Left renal pelvis (tissue), 4 donors: ENCODE measurements at regions not wholly inside any gene's neighbourhood (a gene's known extent, or its start where the extent isn't known, plus 50 kb on each side); places are given as distances from the start of the nearest gene placed in this dataset.

Source experiments
- DNase-seq, 4 donors: peaks; one replicate each; pipeline ENCODE4 v3.0.0-alpha.2; 2013; ENCODE audit warnings: low read depth in 4 of 4, low spot score in 3 of 4

DNA sequence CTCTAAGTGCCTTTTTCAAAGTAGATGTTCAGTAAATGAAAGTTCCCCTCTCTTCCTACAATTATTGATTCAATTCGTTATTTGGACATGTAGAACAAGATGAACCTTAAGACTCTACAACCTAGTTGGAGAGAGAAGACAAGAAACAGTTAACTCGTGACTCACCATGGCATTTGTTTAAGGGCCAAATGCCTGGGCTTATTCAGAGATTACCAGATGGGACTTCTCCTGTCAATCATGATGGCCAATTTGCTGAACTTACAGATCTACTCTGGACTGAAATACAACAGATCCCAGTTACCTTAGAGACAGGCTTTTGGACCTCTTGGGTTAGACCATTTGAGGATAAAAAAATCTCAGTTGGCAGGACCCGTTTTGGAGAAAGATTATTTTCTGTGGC, 93.5 kb downstream of the C1orf94 start:
- DNase-seq = no peak

DNA sequence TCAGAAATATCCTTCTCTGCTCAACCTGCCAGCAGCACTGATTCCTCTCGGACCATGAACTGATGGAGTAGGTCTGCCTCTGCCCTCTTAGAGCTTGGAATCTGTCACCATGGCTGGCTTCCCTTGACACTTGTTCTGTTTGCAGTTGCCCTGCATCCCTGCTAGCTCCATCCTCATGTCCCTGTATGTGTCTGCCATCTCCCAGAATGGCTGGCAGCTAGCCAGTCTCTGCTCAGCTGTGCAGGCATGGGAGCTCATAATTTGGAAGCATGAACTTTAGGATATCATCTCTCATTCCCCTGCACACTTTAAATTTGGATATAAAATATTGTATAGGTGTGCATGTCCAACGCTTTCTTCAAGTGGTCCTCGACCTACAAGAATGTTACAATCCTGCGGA, 95.4 kb downstream of the C1orf94 start:
- DNase-seq = no peak

DNA sequence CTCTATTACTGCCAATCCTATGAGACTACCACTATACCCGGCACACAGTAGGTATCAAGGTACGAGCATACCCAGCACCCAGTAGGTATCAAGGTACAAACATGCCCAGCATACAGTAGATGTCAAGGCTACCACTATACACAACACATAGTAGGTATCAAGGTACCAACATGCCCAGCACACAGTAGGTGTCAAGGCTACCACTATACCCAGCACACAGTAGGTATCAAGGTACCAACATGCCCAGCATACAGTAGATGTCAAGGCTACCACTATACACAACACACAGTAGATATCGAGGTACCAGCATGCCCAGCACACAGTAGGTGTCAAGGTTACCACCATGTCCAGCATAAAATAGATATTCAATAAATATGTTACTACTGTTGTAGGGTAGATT, 98.4 kb downstream of the C1orf94 start:
- DNase-seq = no peak

DNA sequence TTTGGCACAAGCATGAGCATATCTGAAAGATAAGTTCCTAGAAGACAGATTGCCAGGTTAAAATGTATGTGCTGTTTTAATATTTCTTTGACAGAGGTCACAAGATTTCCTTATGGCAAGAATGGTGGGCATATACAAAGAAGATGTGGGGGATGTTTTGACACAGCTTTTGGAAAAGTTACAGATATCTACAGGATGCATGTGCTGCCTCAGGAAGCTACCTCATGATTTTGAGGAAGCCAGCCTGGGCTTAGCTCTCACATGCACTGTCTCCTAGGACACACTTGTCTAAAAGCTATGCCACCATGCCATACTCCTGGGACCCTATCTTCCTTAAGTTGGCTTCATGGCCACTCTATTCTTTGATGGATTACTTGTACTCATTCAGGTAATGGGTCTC, 99.9 kb downstream of the C1orf94 start:
- DNase-seq = no peak

DNA sequence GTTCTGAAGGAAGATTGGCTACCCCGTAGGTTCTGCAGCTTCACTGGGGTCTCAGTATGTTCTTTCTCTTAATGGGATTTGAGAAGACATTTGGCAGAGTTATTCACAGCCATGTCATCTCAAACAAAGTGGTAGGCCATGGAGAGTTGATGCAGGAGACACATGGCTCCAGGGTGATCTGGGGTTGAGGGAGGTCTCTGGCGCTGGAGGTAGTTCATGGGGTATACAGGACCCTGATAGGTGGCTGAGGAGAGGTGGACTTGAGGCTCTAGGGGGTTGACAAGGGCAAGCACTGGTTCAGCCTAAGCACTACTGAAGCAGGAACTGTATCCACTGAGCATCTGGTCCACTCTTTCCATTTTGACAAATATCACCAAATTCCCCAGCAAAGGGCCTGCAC, 100.4 kb downstream of the C1orf94 start:
- DNase-seq = no peak

DNA sequence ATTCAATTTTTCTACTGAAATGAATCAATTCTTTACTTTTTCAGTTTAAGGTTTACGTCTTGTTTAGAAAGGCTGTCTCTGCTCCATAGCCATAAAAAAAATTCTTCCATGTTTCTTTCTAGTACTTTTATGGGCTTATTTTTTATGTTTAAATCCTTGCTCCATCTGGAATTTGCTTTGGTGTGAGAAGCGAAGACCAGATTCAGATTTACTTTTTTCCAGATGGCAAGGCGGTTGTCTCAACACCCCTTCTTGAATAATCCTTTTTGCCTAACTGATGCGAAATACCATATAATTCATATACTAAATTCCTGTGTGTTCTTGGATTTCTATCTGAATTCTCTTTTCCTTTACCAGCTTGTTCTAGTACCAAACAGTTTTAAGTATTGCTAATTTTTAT, 101.5 kb downstream of the C1orf94 start:
- DNase-seq = no peak

DNA sequence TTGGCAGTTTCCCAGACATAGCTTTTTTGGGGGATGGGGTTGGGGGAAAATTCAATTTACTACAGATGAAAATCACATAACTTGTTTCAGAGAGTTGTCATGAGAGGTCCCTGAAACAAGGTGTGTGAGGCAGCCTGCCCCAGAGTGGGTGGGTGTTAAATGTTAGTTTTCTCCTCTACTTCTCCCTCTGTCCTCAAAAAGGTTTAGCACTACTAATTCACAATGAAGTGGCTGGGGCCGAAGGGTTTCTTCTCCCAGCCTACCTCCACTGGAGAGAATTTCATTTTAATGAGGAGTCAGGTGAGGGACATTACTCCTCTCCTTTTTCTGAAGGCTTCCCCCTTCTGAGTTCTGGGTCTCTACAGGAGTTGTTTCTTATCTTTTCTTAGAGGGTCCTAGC, 103.3 kb downstream of the C1orf94 start:
- no peak for DNase-seq

DNA sequence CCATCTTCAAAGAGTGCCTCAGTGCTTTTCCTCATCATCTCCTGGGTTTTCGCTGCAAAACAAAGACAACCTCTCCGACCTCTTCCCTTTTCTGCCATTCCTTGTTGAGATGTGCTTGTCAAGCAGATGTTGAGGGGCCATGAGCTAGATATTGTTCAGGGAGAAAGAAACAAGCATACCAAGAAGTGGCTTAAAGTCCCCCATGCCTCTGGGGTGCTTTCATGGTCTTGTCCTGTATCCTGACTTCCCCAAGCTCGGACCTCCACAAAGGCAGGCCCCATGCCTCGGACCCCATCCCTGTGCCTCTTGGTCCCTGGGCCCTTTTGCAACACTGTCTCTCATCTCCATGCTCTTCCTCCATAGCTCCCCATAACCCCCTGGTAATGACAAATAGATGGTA, 103.8 kb downstream of the C1orf94 start:
- no peak for DNase-seq

DNA sequence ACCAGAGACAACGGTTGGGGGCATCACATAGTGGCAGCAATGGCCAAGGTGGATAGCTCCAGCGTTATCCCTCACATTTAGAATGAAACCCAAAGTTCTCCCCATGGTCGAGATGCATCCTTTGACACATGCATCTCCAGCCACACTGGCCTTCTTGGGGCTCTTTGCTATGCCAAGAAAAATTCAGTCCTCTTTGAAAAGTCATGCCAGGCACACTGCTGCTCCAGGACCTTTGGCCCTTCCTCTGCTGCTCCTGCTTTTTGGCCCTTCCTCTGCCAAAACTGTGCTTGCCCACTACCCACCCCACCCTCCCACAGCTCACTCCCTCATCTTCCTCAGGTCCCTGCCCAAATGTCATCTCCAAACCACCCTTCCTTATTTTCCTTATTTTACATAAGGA, 106.4 kb downstream of the C1orf94 start:
- no peak for DNase-seq

DNA sequence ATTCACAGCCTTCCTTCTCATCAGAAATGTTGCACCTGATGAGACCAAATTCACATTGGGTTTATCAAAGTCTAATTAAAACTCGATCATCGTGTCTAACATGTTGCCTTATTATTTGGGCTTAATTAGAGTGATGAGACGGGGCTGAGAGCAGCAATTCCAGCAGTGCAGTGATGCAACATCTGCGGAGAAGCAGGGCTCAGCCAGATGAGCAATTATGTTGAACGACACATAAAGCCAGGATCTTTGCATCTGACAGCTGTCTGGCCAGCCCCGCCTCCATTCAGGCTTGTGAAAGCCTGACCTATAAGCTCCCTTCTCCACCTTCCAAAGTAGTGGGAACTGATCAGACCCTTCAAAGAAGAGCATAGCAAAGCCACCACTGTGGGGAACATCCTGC, 109.8 kb downstream of the C1orf94 start:
- no peak for DNase-seq

DNA sequence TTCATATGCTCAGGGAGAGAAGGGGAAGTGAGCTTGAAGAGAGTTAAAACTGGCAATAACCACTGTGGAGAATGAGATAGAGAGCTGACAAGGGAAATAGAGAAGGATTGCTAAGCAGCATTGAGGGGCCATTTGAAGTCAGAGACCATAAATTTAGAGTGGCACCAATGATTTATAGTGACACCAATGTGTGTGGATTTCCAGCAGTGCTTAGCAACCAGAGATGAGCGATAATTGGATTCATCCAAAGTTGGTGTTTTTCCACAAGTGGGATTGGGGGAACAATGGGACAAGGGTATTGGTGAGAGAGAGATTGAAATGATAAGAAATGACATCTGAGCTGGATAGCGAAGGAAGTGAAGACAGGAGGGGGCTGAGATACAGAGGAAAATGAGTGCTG, 114.1 kb downstream of the C1orf94 start:
- no peak for DNase-seq

DNA sequence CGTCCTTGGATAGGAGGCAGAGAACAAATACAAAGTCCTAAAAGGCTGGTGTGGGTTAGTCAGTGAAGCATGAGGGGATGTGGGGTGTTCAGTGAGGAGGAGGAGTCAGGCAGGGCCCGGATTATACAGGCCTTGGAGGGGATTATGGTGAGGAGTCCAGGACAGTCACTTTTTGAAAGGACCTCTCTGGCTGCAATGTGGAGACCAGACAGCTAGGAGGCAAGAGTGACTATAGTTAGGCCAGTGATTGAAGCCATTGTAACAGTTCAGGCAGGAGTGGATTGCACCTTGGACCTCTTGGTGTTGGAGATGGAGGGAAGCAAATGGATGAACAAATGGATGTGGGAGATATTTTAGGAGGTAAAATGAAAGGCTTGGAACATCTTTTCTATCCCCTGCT, 115.8 kb downstream of the C1orf94 start:
- no peak for DNase-seq

DNA sequence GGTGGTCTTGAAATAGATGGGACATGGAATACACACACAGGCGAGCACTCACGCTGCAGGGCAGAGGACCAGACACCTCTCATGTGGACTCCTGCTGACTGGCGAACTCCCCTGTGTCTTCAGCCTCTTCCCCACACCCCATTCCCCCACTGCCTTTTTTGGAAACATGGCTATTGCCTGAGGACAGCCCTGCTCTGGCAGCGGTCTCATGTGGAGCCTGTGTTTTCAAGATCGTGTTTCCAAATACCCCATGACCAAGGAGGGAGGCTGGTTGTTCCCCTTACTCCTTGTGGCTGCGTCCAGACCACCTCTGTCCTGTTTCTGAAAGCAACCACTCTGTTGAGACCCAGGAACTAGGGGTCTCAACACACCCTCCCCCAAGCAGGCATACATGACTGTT, 119.4 kb downstream of the C1orf94 start:
- no peak for DNase-seq

DNA sequence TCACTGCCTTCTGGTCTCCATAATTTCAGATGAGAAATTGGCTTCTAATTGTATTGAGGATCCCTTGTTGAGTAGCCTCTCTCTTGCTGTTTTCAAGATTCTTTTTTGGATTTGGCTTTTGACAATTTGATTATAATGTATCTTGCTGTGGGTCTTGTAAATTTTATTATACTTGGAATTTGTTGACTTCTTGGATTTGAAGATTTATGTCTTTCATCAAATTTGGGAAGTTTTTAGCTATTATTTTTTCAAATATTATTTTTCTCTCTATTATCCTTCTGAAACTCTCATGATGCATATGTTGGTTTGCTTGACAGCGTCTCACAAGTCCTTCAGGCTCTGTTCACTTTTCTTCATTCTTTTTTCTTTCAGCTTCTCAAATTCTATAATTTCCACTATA, 126.1 kb downstream of the C1orf94 start:
- no peak for DNase-seq

DNA sequence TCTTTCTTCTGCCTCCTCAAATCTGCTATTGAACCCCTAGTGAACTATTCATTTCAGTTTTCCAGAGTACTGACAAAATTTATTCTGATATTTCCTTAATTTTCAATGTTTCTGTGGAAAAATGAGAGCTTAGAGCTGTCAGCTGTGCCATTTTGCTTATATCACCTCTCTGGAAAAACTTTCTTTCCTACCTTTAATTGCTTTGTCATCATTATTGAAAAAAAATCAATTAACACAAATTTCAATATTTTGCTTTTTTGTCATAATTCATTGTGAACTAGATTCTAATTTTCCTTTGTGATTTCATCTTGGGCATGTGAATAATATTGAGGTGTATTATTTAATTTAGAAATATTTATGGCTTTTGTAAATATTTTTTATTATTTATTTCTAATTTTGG, 126.5 kb downstream of the C1orf94 start:
- no peak for DNase-seq

DNA sequence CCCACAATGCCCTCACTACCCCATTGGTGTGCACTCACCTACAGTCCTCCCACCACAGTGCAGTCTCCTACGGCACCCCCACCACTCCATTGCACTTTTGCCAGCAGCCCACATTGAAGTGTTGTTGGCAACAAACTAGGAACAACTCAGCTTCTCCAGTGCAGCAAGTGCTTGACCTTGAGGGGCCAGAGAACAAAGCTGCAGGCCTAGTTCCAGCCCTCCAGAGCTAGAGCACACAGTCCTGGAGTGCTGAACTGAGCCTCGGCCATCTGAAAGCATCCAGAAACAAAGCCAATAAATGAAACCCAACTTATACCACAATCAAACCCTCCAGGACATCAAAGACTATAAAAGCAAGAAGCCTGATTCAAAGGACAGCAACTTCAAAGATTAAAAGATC, 129.9 kb downstream of the C1orf94 start:
- no peak for DNase-seq

DNA sequence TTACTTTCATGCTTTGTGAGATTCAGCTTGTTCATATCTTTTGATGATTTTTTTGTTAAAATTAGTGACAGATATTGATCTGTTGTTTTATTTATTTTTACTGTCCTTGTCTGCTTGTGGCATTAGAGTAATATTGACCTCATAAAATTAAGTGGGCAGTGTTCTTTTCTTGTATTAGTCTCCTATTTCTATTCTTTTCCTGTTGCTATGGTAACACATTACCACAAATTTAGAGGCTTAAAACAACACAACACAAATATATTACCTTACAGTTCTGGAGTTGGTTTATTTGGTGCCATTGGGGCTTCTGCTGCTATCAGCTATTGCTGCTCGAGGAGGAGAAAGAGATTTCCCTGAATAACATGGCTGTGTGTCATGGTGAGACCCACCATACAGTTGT, 135.7 kb downstream of the C1orf94 start:
- no peak for DNase-seq

DNA sequence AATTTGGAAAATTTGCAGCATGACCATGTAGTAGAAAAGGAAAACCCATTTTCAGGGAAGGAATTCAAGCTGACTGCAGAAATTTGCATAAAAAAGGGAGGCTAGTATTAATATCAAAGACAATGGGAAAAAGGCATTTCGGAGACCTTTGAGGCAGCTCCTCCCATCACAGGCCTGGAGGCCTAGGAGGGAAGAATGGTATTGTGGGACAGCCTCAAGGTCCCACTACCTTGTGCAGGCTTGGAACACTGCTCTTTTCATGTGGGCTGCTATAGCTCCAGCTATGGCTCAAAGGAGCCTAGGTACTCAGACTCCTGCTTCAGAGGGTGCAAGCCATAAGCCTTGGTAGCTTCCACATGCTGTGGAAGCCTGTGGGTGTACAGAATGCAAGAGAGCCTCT, 139.3 kb downstream of the C1orf94 start:
- no peak for DNase-seq

DNA sequence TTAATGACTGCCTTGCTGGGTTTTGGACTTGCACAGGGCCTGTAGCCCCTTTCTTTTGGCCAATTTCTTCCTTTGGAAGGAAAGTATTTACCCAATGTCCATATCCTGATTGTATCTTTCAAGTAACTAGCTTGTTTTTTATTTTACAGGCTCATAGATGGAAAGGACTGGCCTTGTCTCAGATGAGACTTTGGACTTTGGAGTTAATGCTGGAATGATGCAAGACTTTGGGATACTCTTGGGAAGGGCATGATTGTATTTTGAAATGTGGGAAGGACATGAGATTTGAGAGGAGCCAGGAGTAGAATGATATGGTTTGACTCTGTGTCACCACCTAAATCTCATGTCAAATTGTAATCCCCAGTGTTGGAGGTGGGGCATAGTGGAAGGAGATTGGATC, 140.1 kb downstream of the C1orf94 start:
- no peak for DNase-seq

DNA sequence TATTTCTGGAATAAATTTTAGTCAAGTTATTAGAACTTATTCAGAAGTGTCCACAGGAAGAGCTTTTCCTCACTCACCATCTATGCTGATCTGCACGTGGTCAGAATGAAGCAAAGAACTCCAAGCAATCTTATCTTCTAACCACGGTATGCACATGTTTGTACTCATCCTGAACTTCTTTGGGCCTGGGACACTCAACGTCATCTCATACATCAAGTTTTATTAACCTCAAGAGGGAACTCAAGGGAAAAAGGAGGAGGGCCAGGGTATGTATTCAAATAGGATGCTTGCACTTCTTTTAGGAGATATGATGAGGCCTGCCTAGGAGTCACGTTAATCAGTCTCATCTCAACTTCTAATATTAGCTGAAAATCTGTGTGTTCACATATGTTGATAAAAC, 142.5 kb downstream of the C1orf94 start:
- DNase-seq = no peak

DNA sequence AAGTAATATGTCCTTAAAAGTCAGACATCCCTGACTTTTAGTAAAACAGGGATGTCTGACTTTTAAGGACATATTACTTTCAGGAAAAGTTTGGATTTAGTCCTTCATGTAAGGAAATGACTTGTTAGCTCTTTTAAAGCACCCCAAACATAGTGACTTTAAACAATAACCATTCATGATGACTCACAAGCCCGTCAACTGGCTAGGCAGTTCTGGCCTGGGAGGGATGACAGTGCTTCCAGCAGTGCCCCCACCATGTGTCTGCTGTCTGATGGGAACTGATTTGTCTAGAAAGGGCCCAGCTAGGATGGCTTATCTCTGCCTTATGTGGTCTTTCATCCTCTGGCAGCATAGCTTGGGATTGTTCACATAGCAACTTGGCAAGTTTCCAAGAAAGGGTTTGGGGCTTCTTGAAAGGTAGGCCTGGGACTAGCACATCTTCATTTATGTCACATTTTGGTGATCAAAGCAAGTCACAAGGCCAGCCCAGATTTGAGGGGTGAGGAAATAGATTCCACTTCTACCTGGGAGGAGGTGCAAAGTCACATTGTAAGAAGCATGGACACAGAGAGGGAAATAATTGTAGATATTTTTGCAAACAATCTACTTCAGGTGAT, 143.5 kb downstream of the C1orf94 start:
- DNase-seq = no peak

DNA sequence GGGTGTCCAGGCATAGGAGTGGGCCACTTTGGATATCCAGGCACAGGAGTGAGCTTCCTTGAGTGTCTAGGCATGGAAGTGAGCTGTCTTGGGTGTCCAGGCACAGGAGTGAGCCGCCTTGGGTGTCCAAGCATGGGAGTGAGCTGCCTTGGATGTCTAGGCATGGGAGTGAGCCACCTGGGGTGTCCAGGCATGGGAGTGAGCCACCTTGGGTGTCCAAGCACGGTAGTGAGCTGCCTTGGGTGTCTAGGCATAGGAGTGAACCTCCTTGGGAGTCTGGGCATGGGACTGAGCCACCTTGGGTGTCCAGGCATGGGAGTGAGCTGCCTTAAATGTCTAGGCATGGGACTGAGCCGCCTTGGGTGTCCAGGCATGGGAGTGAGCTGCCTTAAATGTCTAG, 146.3 kb downstream of the C1orf94 start:
- DNase-seq = no peak

DNA sequence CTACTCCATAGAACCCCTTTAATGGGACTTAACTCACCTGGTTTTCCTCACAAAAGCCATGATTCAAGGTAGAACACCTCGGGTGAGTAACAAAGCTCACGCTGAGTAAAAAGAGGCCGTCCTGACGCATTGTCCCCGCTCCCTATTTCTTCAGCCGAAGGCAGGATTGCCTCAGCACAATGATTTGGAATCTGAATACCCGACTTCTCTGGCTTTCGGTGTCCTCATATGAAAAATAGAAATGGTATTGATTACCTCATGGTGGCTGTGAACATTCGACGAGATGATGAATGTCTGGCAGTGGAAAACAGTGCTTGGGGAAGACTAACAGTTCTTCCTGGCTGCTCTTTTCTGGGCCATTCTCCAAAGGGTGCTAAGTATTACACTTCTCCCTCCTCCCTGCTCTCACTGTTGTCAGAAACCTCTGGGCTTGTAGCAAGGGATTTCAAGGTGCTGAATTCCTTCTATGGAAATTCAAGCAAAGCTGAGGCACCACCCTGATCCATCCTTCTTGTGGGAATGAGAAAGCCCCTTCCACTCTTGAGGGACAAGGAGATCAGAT, 148.3 kb downstream of the C1orf94 start:
- no peak for DNase-seq
